ENCODE measurements at regions not wholly inside any gene's neighbourhood (a gene's known extent, or its start where the extent isn't known, plus 50 kb on each side); places are given as distances from the start of the nearest gene placed in this dataset.
"Not testable (repeated sequence)": the region's sequence is repeated elsewhere in the genome, so short reads cannot be mapped to it uniquely, and the experiment has no call there.

- DNase-seq (ENCODE audit: extremely low spot score) = no peak
- intact Hi-C loops (cut with DNase I) = no loop called here
- H3K36me3 ChIP-seq = no peaks in the 10 kb centered on the region
- no peaks in the 10 kb centered on the region for H3K27me3 ChIP-seq
- no peak overlapping the region for H3K27ac ChIP-seq (replicated peaks in 1 of 4)
- H3K9me3 ChIP-seq = no peaks in the 10 kb centered on the region
- TF ChIP-seq POLR2AphosphoS5 (IDR thresholded peaks at IDR 0.05) (no peak), POLR2A (IDR thresholded peaks at IDR 0.05; ENCODE audit: low read depth) (no peak), EP300 (IDR thresholded peaks at IDR 0.05) (no peak)
- TF ChIP-seq, protein P1, sequence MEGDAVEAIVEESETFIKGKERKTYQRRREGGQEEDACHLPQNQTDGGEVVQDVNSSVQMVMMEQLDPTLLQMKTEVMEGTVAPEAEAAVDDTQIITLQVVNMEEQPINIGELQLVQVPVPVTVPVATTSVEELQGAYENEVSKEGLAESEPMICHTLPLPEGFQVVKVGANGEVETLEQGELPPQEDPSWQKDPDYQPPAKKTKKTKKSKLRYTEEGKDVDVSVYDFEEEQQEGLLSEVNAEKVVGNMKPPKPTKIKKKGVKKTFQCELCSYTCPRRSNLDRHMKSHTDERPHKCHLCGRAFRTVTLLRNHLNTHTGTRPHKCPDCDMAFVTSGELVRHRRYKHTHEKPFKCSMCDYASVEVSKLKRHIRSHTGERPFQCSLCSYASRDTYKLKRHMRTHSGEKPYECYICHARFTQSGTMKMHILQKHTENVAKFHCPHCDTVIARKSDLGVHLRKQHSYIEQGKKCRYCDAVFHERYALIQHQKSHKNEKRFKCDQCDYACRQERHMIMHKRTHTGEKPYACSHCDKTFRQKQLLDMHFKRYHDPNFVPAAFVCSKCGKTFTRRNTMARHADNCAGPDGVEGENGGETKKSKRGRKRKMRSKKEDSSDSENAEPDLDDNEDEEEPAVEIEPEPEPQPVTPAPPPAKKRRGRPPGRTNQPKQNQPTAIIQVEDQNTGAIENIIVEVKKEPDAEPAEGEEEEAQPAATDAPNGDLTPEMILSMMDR (IDR thresholded peaks at IDR 0.05) = no peak
- 84% methylated on average over 4 of the region's 4 CpGs for WGBS
- no peak overlapping the region for H3K4me3 ChIP-seq
- H3K4me1 ChIP-seq = no peaks in the 10 kb centered on the region
Observed at GRCh38 chr6:53426667-53427270, 78.0 kb upstream of the ELOVL5 start.

DNA sequence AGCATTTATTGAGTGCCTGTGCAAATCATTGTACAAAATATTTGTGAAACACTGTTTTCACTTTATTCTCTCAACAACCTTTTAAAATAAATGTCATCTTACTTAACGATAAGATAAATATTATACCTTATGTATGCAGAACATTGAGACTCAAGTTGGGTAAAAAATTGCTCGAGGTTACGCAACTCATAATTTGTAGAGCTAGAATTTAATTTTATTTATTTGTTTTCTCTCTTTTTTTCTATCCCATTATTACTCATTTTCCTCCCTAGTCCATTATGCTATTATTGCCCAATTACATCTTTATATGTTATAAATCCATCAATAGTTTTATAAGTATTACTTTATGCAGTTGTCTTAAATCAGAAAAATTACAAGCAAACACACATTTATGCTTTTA, 77.4 kb upstream of the ELOVL5 start:
- Histone ChIP-seq H3K9me3 (no peaks in the 10 kb centered on the region), H3K4me1 (no peaks in the 10 kb centered on the region), H3K27ac (replicated peaks in 1 of 4) (no peak overlapping the region), H3K4me3 (no peak overlapping the region), H3K36me3 (no peaks in the 10 kb centered on the region), H3K27me3 (no peaks in the 10 kb centered on the region)
- no peak for TF ChIP-seq POLR2A (IDR thresholded peaks at IDR 0.05; ENCODE audit: low read depth)
- TF ChIP-seq POLR2AphosphoS5 (IDR thresholded peaks at IDR 0.05) = no peak
- TF ChIP-seq, protein P1 (IDR thresholded peaks at IDR 0.05) = no peak
- TF ChIP-seq EP300 (IDR thresholded peaks at IDR 0.05) = no peak
- DNase-seq (ENCODE audit: extremely low spot score) = no peak
- intact Hi-C loops (cut with DNase I) = no loop called here
- WGBS = 93% methylated on average over 3 of the region's 3 CpGs

- Histone ChIP-seq H3K27ac (replicated peaks in 1 of 4) (no peak overlapping the region), H3K27me3 (no peaks in the 10 kb centered on the region), H3K9me3 (no peaks in the 10 kb centered on the region), H3K4me3 (no peak overlapping the region), H3K36me3 (no peaks in the 10 kb centered on the region), H3K4me1 (no peaks in the 10 kb centered on the region)
- TF ChIP-seq POLR2A (IDR thresholded peaks at IDR 0.05; ENCODE audit: low read depth) = no peak
- TF ChIP-seq, protein P1 (IDR thresholded peaks at IDR 0.05) = no peak
- intact Hi-C loops (cut with DNase I) = loop anchor here (5.0 kb wide), 1 partner anchor 58 kb away; no protein-coding TSS in a partner anchor
- WGBS = 92% methylated on average over 9 of the region's 9 CpGs
- DNase-seq (ENCODE audit: extremely low spot score) = no peak
Observed at GRCh38 chr6:53424976-53425718, 76.4 kb upstream of the ELOVL5 start.

DNA sequence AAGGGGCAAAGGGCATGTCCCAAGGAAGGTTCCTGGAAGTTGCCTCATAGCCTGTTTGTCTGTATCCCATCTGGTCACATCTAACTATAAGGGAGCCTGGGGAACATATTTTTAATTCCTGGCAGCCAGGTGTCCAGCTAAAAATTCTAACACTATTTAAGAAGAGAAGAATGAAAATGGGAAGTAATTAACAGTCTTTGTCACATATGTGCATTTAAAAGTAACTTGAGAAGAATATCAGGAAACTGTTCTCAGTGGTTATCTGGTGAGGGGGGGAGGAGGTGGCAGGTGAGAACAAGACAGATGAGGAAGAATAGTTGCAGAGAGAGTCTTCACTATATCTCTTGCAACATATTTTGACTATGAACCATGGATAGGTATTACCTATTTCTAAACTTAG, 75.5 kb upstream of the ELOVL5 start:
- Histone ChIP-seq H3K27ac (replicated peaks in 1 of 4) (no peak overlapping the region), H3K27me3 (no peaks in the 10 kb centered on the region), H3K4me3 (no peak overlapping the region), H3K9me3 (no peaks in the 10 kb centered on the region), H3K36me3 (no peaks in the 10 kb centered on the region), H3K4me1 (no peaks in the 10 kb centered on the region)
- TF ChIP-seq, protein P1 (IDR thresholded peaks at IDR 0.05) = no peak
- no peak for TF ChIP-seq POLR2AphosphoS5 (IDR thresholded peaks at IDR 0.05)
- TF ChIP-seq POLR2A (IDR thresholded peaks at IDR 0.05; ENCODE audit: low read depth) = no peak
- TF ChIP-seq EP300 (IDR thresholded peaks at IDR 0.05) = no peak
- DNase-seq (ENCODE audit: extremely low spot score) = no peak
- intact Hi-C loops (cut with DNase I) = loop anchor here (5.0 kb wide), 1 partner anchor 57 kb away; no protein-coding TSS in a partner anchor

GRCh38 chr6:53423560-53423959, 74.8 kb upstream of the ELOVL5 start:
- not testable (repeated sequence) for H3K27ac ChIP-seq (replicated peaks in 1 of 4); H3K4me3 ChIP-seq; H3K9me3 ChIP-seq; DNase-seq (ENCODE audit: extremely low spot score); H3K36me3 ChIP-seq; H3K27me3 ChIP-seq; H3K4me1 ChIP-seq
- intact Hi-C loops (cut with DNase I) = loop anchor here (5.0 kb wide), 1 partner anchor 56 kb away; no protein-coding TSS in a partner anchor

All from esophagus muscularis mucosa (tissue), 4 donors.